ENCODE measurements at regions not wholly inside any gene's neighbourhood (a gene's known extent, or its start where the extent isn't known, plus 50 kb on each side); places are given as distances from the start of the nearest gene placed in this dataset.

- TF ChIP-seq, protein P1, sequence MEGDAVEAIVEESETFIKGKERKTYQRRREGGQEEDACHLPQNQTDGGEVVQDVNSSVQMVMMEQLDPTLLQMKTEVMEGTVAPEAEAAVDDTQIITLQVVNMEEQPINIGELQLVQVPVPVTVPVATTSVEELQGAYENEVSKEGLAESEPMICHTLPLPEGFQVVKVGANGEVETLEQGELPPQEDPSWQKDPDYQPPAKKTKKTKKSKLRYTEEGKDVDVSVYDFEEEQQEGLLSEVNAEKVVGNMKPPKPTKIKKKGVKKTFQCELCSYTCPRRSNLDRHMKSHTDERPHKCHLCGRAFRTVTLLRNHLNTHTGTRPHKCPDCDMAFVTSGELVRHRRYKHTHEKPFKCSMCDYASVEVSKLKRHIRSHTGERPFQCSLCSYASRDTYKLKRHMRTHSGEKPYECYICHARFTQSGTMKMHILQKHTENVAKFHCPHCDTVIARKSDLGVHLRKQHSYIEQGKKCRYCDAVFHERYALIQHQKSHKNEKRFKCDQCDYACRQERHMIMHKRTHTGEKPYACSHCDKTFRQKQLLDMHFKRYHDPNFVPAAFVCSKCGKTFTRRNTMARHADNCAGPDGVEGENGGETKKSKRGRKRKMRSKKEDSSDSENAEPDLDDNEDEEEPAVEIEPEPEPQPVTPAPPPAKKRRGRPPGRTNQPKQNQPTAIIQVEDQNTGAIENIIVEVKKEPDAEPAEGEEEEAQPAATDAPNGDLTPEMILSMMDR (conservative IDR thresholded peaks at IDR 0.05), result no peak
- H3K27ac ChIP-seq, result no peak overlapping the region
Measured at GRCh38 chr14:97946240-97946639, 1149.1 kb downstream of the VRK1 start.

GRCh38 chr14:97946641-97947040 is 1149.5 kb downstream of the VRK1 start:
- TF ChIP-seq, protein P1 (conservative IDR thresholded peaks at IDR 0.05), result no peak
- H3K27ac ChIP-seq, result no peak overlapping the region

DNA sequence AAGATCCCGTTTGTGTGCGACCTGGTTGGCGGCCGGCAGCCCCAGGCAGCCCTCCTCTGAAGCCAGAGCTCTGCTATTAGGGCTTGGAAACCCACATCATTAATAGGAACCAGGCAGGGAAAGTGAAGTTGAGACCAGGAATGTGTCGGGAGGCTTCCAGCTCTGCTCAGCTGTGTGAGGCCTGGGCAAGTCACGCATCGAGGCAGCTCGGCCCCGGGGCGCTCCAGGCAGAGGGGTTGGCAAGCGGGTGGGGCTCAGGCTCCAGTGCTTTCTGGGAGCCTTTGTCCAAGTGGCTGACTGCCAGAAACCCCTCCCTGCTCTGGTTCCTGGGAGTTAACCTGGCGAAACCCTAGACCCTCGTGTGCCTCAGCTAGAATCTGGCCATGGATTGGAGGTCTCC is 1151.7 kb downstream of the VRK1 start:
- TF ChIP-seq, protein P1 (conservative IDR thresholded peaks at IDR 0.05), result no peak
- H3K27ac ChIP-seq, result no peak overlapping the region

DNA sequence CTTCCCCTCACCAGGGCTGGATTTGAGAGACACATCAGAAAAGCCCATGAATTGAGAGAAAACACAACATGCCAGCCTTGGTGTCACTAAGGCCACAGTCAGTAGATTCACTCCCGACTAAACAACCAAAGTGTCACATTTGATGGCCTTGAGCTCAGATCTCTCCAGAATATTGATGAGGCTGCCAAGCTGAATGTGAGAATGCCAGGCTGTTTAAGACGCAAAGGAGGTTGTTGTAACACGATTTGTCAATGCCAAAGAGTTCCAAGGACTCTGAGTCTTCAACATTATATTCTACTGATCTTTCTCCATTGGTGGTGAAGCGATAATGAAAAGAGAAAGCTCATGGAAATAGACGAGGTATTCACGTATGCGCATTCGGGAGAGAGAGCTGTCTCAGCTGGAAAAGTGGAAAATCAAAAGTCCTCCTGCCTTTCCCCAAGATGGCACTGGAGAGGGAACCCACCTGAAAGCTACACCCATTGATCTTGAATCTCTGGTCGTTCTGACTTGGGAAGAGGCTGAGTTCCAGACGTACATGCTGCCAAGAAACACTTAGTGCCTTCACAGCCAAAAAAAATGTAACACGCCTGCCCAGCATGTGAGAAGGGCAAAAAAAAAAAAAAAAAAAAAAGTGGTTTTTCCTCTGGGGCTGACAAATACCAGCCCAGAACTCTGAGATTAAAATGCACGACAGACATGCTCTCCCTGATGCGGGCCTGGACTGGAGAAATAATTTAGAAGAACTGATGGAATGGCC is 1159.6 kb downstream of the VRK1 start:
- TF ChIP-seq, protein P1 (conservative IDR thresholded peaks at IDR 0.05), result no peak
- H3K27ac ChIP-seq, result no peak overlapping the region

DNA sequence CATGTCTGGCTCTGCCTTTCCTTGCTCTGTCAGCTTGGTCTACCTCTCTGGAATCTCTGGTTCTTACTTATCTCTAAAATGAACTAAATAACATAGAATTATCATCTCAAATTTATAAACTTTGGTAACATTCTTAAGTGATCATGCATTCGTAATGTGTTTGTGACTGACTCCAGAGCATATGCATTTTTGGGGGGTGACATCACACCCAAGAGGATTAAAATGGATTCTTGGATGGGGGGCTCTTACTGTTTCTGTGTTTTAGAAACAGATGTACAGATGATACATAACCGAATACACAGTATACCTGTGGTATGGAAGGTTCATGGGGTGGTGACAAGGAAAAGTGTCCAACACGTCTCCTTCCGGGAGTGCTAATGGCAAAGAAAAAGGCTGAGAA is 1162.1 kb downstream of the VRK1 start:
- TF ChIP-seq, protein P1 (conservative IDR thresholded peaks at IDR 0.05), result no peak
- H3K27ac ChIP-seq, result no peak overlapping the region

GRCh38 chr14:97960436-97960835 is 1163.3 kb downstream of the VRK1 start:
- no peak overlapping the region for H3K27ac ChIP-seq
- TF ChIP-seq, protein P1 (conservative IDR thresholded peaks at IDR 0.05), result no peak

GRCh38 chr14:97970222-97970621 is 1173.0 kb downstream of the VRK1 start:
- no peak overlapping the region for H3K27ac ChIP-seq
- TF ChIP-seq, protein P1 (conservative IDR thresholded peaks at IDR 0.05), result no peak
